IgD-negative memory B cell (primary cell): ENCODE measurements at regions not wholly inside any gene's neighbourhood (a gene's known extent, or its start where the extent isn't known, plus 50 kb on each side); places are given as distances from the start of the nearest gene placed in this dataset.
A peak's percentile ranks its signal among the peaks of the same experiment; 100 is the strongest.
"Not testable (repeated sequence)": the region's sequence is repeated elsewhere in the genome, so short reads cannot be mapped to it uniquely, and the experiment has no call there.

ENCODE experiments used
- H3K27ac Mint-ChIP-seq, 3 donors: one replicate each; pipeline ENCODE4 v1.8.0; 2020 to 2022; ENCODE audit warnings: mild to moderate bottlenecking in 3 of 3, mixed read lengths in 3 of 3, moderate library complexity in 1 of 3
- H3K27me3 Mint-ChIP-seq: one replicate; pipeline ENCODE4 v1.8.0; 2021; ENCODE audit warnings: mixed read lengths
- H3K36me3 Mint-ChIP-seq: one replicate; pipeline ENCODE4 v1.8.0; 2020; ENCODE audit warnings: mild to moderate bottlenecking, mixed read lengths
- H3K4me1 Mint-ChIP-seq, 3 donors: one replicate each; pipeline ENCODE4 v1.8.0; 2020 to 2022; ENCODE audit warnings: mixed read lengths in 3 of 3, mild to moderate bottlenecking in 1 of 3
- H3K4me3 Mint-ChIP-seq, 4 donors: one replicate each; pipeline ENCODE4 v1.8.0; 2020 to 2022; ENCODE audit warnings: mild to moderate bottlenecking in 4 of 4, mixed read lengths in 4 of 4, moderate library complexity in 3 of 4
- H3K9me3 Mint-ChIP-seq, 3 donors: one replicate each; pipeline ENCODE4 v1.8.0; 2020 to 2021; ENCODE audit warnings: mixed read lengths in 3 of 3, mild to moderate bottlenecking in 1 of 3

DNA sequence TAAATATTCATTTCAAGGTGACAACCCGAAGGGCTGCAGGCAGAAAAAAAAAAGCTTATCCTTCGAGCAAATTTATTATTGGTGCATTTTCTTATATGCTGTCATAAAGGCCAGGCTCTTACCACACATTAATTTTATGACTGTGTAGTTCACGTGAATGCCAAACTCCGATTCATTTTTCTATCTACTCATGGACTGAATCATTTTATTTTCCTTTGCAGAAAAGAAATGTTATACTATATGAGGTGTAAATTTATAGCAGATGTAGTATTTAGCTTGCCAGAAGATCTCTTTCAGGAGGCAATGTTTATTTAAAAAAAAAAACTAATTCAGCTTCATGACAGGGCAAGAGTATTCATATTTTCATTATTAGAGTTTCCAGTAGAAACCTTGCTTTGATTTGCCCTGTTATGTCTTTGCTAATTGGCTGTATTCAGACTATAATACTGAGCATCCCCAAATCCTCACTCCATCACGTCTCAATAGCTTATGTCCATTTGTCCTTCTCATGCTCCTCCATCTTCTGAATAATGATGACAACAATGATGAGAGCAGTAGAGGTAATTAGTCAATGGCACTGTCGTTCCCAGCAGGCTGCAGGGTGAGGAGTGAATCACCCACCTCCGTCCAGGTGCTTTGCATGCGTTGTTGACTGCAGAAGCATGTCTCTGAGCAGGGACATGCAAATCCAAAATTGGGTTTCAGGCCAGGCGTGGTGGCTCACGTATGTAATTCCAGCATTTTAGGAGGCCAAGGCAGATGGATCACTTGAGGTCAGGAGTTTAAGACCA is 101.1 kb upstream of the RAB12 start:
- Mint-ChIP-seq H3K4me3 (no peak overlapping the region), H3K27me3 (peaks cover 9% of the 10 kb centered on the region), H3K4me1 (no peaks in the 10 kb centered on the region), H3K36me3 (no peaks in the 10 kb centered on the region), H3K9me3 (no peaks in the 10 kb centered on the region), H3K27ac (no peak overlapping the region)

DNA sequence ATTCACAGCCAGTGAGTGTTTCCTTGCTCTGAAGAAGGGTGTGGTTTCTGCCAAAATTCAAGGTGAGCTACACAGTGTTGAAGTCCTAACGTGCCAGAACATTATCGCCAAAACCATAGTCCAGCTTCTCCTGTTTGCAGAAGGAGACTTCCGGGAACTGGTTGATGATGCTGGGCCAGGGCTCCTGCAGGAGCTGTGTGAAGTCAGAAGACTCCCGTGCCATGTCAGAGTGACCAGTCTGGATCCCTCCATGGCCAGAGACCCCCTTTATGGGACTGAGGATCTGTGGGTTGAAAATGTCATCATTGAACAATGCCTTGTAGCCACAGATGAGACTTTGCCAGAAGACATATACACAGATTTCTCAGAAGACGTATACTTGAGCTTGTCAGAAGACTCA is 96.0 kb upstream of the RAB12 start:
- Mint-ChIP-seq H3K27me3 (peaks cover 6% of the 10 kb centered on the region), H3K36me3 (no peaks in the 10 kb centered on the region), H3K9me3 (no peaks in the 10 kb centered on the region), H3K27ac (no peak overlapping the region), H3K4me3 (no peak overlapping the region), H3K4me1 (no peaks in the 10 kb centered on the region)

DNA sequence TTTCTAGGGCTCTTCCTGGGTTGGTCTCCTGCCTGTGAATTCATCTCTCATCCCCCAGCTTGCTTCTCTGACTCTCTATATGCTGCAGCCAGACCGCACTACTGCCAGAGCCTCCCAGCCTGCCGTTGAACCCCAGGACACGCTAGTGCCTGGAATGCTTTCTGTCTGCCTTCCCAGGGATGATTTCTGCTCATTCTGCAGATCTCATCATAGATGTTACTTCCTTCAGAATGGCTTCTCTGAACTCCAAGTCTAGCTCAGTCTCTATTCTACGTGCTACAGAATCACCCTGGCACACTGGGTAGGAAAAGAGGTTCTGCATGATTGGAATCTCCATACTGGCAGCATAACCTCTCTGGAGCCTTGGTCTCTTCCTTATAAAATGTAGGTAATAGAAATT is 94.8 kb upstream of the RAB12 start:
- Mint-ChIP-seq H3K27me3 (peaks cover 6% of the 10 kb centered on the region), H3K4me3 (no peak overlapping the region), H3K4me1 (no peaks in the 10 kb centered on the region), H3K9me3 (no peaks in the 10 kb centered on the region), H3K36me3 (no peaks in the 10 kb centered on the region), H3K27ac (no peak overlapping the region)

DNA sequence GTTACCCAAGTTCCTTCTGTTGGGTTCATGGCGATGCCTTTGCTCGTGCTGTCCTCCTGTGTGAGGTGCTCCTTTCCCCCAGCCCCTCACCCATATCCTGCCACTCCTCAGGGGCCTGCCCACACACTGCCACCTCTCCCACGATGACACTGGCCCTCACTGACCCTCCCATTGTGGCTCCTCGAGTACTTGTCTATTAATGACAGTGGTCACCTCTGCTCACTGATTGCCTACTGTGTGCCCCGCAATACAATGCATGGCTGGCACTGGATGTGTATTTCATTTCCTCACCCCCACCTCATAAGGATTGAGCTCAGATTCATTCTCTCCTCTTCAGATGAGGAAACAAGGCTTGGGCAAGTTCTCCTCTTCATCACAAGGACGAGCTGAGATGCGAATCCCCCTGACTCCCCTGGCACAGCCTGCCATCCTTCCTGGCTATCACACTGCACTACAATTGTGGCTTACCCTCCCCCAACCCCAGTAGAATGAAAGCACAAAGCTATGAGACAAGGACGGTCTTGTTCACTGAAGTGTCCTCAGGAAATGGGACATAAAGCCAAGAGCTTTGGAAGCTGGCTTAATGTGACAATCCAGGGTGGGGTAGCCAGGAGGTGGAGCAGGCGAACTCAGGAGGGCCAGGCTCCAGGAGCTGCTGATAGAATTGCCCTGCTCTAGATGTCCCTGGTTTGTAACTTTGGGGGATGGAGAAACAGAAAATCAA is 93.9 kb upstream of the RAB12 start:
- peaks cover 6% of the 10 kb centered on the region for H3K27me3 Mint-ChIP-seq
- H3K4me1 Mint-ChIP-seq, result no peaks in the 10 kb centered on the region
- no peak overlapping the region for H3K27ac Mint-ChIP-seq
- H3K9me3 Mint-ChIP-seq, result peaks cover 0 to 1% (median 0%) of the 10 kb centered on the region in 3 donors
- no peak overlapping the region for H3K4me3 Mint-ChIP-seq
- no peaks in the 10 kb centered on the region for H3K36me3 Mint-ChIP-seq

- Mint-ChIP-seq H3K36me3 (no peaks in the 10 kb centered on the region), H3K27me3 (peaks cover 6% of the 10 kb centered on the region), H3K9me3 (peaks cover 0 to 10% (median 7%) of the 10 kb centered on the region in 3 donors), H3K4me3 (no peak overlapping the region), H3K4me1 (no peaks in the 10 kb centered on the region), H3K27ac (peak overlapping the region in 1 of 3 donors; percentile 20)
Measured at GRCh38 chr18:8516371-8517250, 92.6 kb upstream of the RAB12 start.

DNA sequence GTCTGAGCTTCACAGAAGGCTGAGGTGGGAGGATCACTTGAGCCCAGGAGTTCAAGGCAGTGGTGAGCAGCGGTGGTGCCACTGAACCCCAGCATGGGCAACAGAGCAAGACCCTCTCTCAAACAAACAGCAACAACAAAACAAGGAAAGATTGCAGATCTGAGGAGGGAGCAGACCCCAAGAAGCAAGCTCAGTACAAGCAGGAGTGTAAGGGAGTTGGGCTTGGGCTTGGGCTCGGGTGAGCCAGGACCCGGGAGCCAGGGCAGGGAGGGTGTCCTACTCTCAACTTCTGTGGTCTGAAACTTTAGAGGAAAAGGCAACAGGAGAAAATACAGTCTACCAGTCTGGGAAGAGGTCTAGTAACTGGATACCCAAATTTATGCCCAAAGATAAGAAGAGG is 92.0 kb upstream of the RAB12 start:
- Mint-ChIP-seq H3K4me3 (no peak overlapping the region), H3K36me3 (peaks cover 1% of the 10 kb centered on the region)

GRCh38 chr18:8519102-8519501 is 90.1 kb upstream of the RAB12 start:
- H3K27me3 Mint-ChIP-seq, result peaks cover 17% of the 10 kb centered on the region

More for the DNA sequence above, 92.0 kb upstream of the RAB12 start:
- peaks cover 0 to 10% (median 7%) of the 10 kb centered on the region in 3 donors for H3K9me3 Mint-ChIP-seq
- peaks cover 10% of the 10 kb centered on the region for H3K27me3 Mint-ChIP-seq
- H3K27ac Mint-ChIP-seq, result peak overlapping the region in 1 of 3 donors; percentile 49
- no peaks in the 10 kb centered on the region for H3K4me1 Mint-ChIP-seq

DNA sequence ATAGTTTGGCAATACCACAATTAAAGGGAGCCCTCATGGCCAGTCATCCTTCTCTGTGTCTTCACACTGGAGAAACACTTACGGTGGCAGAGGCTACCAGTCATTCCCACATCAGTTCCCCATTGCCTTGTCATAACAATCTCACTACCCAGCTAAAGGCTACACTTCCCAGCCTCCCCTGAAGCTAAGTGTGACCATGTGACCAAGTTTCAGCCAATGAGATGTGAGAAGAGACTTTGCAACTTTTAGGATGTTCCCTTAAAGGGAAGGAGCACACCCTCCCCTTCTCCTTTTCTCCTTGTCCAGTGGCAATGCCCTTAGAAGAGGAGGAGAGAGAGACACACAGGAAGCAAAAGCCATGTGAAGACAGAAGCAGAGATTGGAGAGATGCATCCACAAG is 89.0 kb upstream of the RAB12 start:
- Mint-ChIP-seq H3K27ac (no peak overlapping the region), H3K4me3 (peak overlapping the region in 1 of 4 donors; percentile 53), H3K36me3 (peaks cover 1% of the 10 kb centered on the region), H3K4me1 (no peaks in the 10 kb centered on the region), H3K9me3 (peaks cover 2 to 10% (median 9%) of the 10 kb centered on the region in 3 donors), H3K27me3 (peaks cover 22% of the 10 kb centered on the region)

More at GRCh38 chr18:8519102-8519501, 90.1 kb upstream of the RAB12 start:
- no peaks in the 10 kb centered on the region for H3K4me1 Mint-ChIP-seq
- H3K27ac Mint-ChIP-seq, result no peak overlapping the region
- peaks cover 2 to 10% (median 9%) of the 10 kb centered on the region in 3 donors for H3K9me3 Mint-ChIP-seq
- H3K4me3 Mint-ChIP-seq, result no peak overlapping the region
- peaks cover 1% of the 10 kb centered on the region for H3K36me3 Mint-ChIP-seq

GRCh38 chr18:8522756-8523155 is 86.5 kb upstream of the RAB12 start:
- Mint-ChIP-seq H3K36me3 (peaks cover 1% of the 10 kb centered on the region), H3K27me3 (peaks cover 28% of the 10 kb centered on the region), H3K4me1 (no peaks in the 10 kb centered on the region), H3K4me3 (no peak overlapping the region), H3K9me3 (peaks cover 2 to 18% (median 10%) of the 10 kb centered on the region in 3 donors), H3K27ac (peak overlapping the region in 1 of 3 donors; percentile 63)

- Mint-ChIP-seq H3K36me3 (peaks cover 1% of the 10 kb centered on the region), H3K27me3 (peaks cover 28% of the 10 kb centered on the region), H3K4me3 (no peak overlapping the region), H3K27ac (no peak overlapping the region), H3K4me1 (no peaks in the 10 kb centered on the region), H3K9me3 (peaks cover 9 to 27% (median 20%) of the 10 kb centered on the region in 3 donors)
Measured at GRCh38 chr18:8525692-8526091, 83.5 kb upstream of the RAB12 start.

- H3K27ac Mint-ChIP-seq, result peak overlapping the region in 1 of 3 donors; percentile 41
- peak overlapping the region in 1 of 4 donors; percentile 42 for H3K4me3 Mint-ChIP-seq
- peaks cover 28% of the 10 kb centered on the region for H3K27me3 Mint-ChIP-seq
- peaks cover 14 to 28% (median 21%) of the 10 kb centered on the region in 3 donors for H3K9me3 Mint-ChIP-seq
- peaks cover 3% of the 10 kb centered on the region for H3K36me3 Mint-ChIP-seq
- no peaks in the 10 kb centered on the region for H3K4me1 Mint-ChIP-seq
Measured at GRCh38 chr18:8526332-8526731, 82.9 kb upstream of the RAB12 start.

GRCh38 chr18:8529609-8530008 is 79.6 kb upstream of the RAB12 start:
- H3K27me3 Mint-ChIP-seq, result peaks cover 14% of the 10 kb centered on the region
- H3K4me3 Mint-ChIP-seq, result no peak overlapping the region
- H3K36me3 Mint-ChIP-seq, result peaks cover 5% of the 10 kb centered on the region
- peaks cover 29 to 39% (median 36%) of the 10 kb centered on the region in 3 donors for H3K9me3 Mint-ChIP-seq
- H3K27ac Mint-ChIP-seq, result no peak overlapping the region
- H3K4me1 Mint-ChIP-seq, result no peaks in the 10 kb centered on the region

GRCh38 chr18:8531084-8531483 is 78.2 kb upstream of the RAB12 start:
- peak overlapping the region in 1 of 4 donors; percentile 69 for H3K4me3 Mint-ChIP-seq
- not testable (repeated sequence) for H3K27ac Mint-ChIP-seq, H3K4me1 Mint-ChIP-seq, H3K27me3 Mint-ChIP-seq, H3K36me3 Mint-ChIP-seq
- H3K9me3 Mint-ChIP-seq, result peaks cover 29 to 39% (median 36%) of the 10 kb centered on the region in 3 donors

- H3K36me3 Mint-ChIP-seq, result peaks cover 4% of the 10 kb centered on the region
- H3K9me3 Mint-ChIP-seq, result peaks cover 15 to 18% (median 16%) of the 10 kb centered on the region in 3 donors
- no peaks in the 10 kb centered on the region for H3K4me1 Mint-ChIP-seq
- no peak overlapping the region for H3K4me3 Mint-ChIP-seq
- peaks cover 3% of the 10 kb centered on the region for H3K27me3 Mint-ChIP-seq
- no peak overlapping the region for H3K27ac Mint-ChIP-seq
Measured at GRCh38 chr18:8536231-8536630, 73.0 kb upstream of the RAB12 start.

- Mint-ChIP-seq H3K27ac (no peak overlapping the region), H3K27me3 (peaks cover 3% of the 10 kb centered on the region), H3K4me1 (no peaks in the 10 kb centered on the region), H3K4me3 (no peak overlapping the region), H3K9me3 (peaks cover 10 to 11% (median 11%) of the 10 kb centered on the region in 3 donors), H3K36me3 (peaks cover 2% of the 10 kb centered on the region)
Measured at GRCh38 chr18:8536922-8537321, 72.3 kb upstream of the RAB12 start.
